ENCODE measurements at regions not wholly inside any gene's neighbourhood (a gene's known extent, or its start where the extent isn't known, plus 50 kb on each side); places are given as distances from the start of the nearest gene placed in this dataset.

DNA sequence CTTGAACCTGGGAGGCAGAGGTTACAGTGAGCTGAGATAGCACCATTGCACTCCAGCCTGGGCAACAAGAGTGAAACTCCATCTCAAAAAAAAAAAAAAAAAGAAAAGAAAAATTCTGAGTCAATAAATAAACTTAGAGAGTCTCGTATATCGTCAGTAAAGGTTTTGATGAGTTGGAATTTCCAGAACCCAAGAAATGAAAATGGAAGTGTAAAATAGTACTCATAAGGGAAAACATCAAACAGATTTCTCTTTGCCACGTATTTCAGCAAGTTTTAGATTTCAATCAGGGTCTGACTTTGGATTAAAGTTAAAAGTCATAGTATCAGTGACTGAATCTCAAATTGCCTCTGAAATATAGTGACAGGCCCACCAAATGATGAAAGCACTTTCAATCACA is 71.4 kb upstream of the SPOPL start:
- TF ChIP-seq MYC (IDR thresholded peaks at IDR 0.05; ENCODE audit: low read depth, low read length) (no peak), POLR2A (IDR thresholded peaks at IDR 0.05; ENCODE audit: low read depth, low read length) (no peak), MAX (IDR thresholded peaks at IDR 0.05; ENCODE audit: insufficient read depth, insufficient read length) (no peak), EZH2 (IDR thresholded peaks at IDR 0.05; ENCODE audit: borderline replicate concordance, low read depth, low read length, severe bottlenecking) (no peak), JUN (IDR thresholded peaks at IDR 0.05; ENCODE audit: borderline replicate concordance, insufficient read depth, insufficient read length, low read depth) (no peak), POLR2AphosphoS5 (IDR thresholded peaks at IDR 0.05; ENCODE audit: insufficient read depth, low read depth, low read length) (no peak), FOS (IDR thresholded peaks at IDR 0.05; ENCODE audit: borderline replicate concordance, insufficient read depth, low read length) (no peak), GATA2 (IDR thresholded peaks at IDR 0.05; ENCODE audit: insufficient read depth, insufficient read length, low read depth, low read length) (no peak)
- TF ChIP-seq, protein P1, sequence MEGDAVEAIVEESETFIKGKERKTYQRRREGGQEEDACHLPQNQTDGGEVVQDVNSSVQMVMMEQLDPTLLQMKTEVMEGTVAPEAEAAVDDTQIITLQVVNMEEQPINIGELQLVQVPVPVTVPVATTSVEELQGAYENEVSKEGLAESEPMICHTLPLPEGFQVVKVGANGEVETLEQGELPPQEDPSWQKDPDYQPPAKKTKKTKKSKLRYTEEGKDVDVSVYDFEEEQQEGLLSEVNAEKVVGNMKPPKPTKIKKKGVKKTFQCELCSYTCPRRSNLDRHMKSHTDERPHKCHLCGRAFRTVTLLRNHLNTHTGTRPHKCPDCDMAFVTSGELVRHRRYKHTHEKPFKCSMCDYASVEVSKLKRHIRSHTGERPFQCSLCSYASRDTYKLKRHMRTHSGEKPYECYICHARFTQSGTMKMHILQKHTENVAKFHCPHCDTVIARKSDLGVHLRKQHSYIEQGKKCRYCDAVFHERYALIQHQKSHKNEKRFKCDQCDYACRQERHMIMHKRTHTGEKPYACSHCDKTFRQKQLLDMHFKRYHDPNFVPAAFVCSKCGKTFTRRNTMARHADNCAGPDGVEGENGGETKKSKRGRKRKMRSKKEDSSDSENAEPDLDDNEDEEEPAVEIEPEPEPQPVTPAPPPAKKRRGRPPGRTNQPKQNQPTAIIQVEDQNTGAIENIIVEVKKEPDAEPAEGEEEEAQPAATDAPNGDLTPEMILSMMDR (IDR thresholded peaks at IDR 0.05; ENCODE audit: extremely low read depth in 1 of 2, insufficient read depth in 1 of 2, low read depth in 1 of 2, low read length in 2 of 2), result no peak

All from endothelial cell of umbilical vein (primary cell).